H1 (cell line): ENCODE measurements at regions not wholly inside any gene's neighbourhood (a gene's known extent, or its start where the extent isn't known, plus 50 kb on each side); places are given as distances from the start of the nearest gene placed in this dataset.

Experiments
- BCL11A ChIP-seq, 2 experiments: IDR thresholded peaks; one replicate each; pipeline ENCODE4 v1.6.1; 2011; ENCODE audit warnings: low read depth in 2 of 2, low read length in 2 of 2, mild to moderate bottlenecking in 2 of 2
- CHD1 ChIP-seq: IDR thresholded peaks from 2 replicates; pipeline ENCODE4 v1.6.1; 2012; ENCODE audit warnings: low read depth, low read length, improper control_type of control experiment
- CTBP2 ChIP-seq: IDR thresholded peaks from 2 replicates; pipeline ENCODE4 v1.7.0; 2011; ENCODE audit warnings: borderline replicate concordance, mild to moderate bottlenecking, moderate library complexity, mixed read lengths, low read length; ENCODE audit not compliant: insufficient read depth, insufficient read length
- GTF2F1 ChIP-seq: IDR thresholded peaks from 2 replicates; pipeline ENCODE4 v1.6.1; 2012; ENCODE audit warnings: low read depth, low read length, improper control_type of control experiment, borderline replicate concordance
- PHF8 ChIP-seq: fragments of 200-600 bp; sonication (generic); conservative IDR thresholded peaks from 2 replicates; pipeline ENCODE4 v1.7.1; 2012; ENCODE audit warnings: low read depth, mild to moderate bottlenecking, inconsistent platforms, low read length, moderate library complexity
- RAD21 ChIP-seq, 2 experiments: IDR thresholded peaks in 1 of 2; conservative IDR thresholded peaks in 1 of 2; 2 replicates each; pipeline ENCODE4 v1.6.1; 2011; ENCODE audit warnings: low read depth in 2 of 2, low read length in 2 of 2, improper control_type of control experiment in 1 of 2, inconsistent platforms in 1 of 2, mild to moderate bottlenecking in 1 of 2, moderate library complexity in 1 of 2
- SIRT6 ChIP-seq: IDR thresholded peaks from one replicate; pipeline ENCODE4 v1.7.1; 2012; ENCODE audit warnings: low read length, inconsistent platforms
- SP1 ChIP-seq: IDR thresholded peaks from 2 replicates; pipeline ENCODE4 v1.6.1; 2011; ENCODE audit warnings: low read depth, low read length

GRCh38 chr10:78458983-78459638 lies 425.4 kb downstream of the RPS24 start (continued):
- TF ChIP-seq RAD21 (IDR thresholded peaks at IDR 0.05 in 1 of 2, conservative IDR thresholded peaks at IDR 0.05 in 1 of 2; ENCODE audit: low read depth in 2 of 2, low read length in 2 of 2) (no peak), BCL11A (IDR thresholded peaks at IDR 0.05; ENCODE audit: low read depth in 2 of 2, low read length in 2 of 2) (no peak), GTF2F1 (no peak), CTBP2 (no peak), PHF8 (no peak), CHD1 (no peak), SP1 (no peak), SIRT6 (no peak)
